Lower lobe of right lung (tissue), 2 donors: ENCODE measurements at regions not wholly inside any gene's neighbourhood (a gene's known extent, or its start where the extent isn't known, plus 50 kb on each side); places are given as distances from the start of the nearest gene placed in this dataset.

Source experiments
- ATAC-seq, 2 donors: fragments of 200-7000 bp; cut with Tn5 transposase; one replicate each; pipeline ENCODE4 v1.9.1; 2020 to 2022; ENCODE audit warnings: mild to moderate bottlenecking in 2 of 2, moderate library complexity in 2 of 2
- DNase-seq: peaks from one replicate; pipeline ENCODE4 v3.0.0-alpha.2; 2020
- H3K27ac ChIP-seq: fragments of 200-600 bp; one replicate; pipeline ENCODE4 v1.8.0; 2022
- H3K27me3 ChIP-seq: fragments of 200-600 bp; one replicate; pipeline ENCODE4 v1.8.0; 2022; ENCODE audit warnings: low read depth
- H3K36me3 ChIP-seq: fragments of 200-600 bp; one replicate; pipeline ENCODE4 v1.8.0; 2022; ENCODE audit warnings: mild to moderate bottlenecking
- H3K4me1 ChIP-seq: fragments of 200-600 bp; one replicate; pipeline ENCODE4 v1.8.0; 2022
- H3K4me3 ChIP-seq: fragments of 200-600 bp; one replicate; pipeline ENCODE4 v1.8.0; 2022; ENCODE audit warnings: mild to moderate bottlenecking
- H3K9me3 ChIP-seq: fragments of 200-600 bp; one replicate; pipeline ENCODE4 v1.8.0; 2022
- CTCF ChIP-seq: fragments of 200-600 bp; IDR thresholded peaks from one replicate; pipeline ENCODE4 v1.8.0; 2022; ENCODE audit warnings: antibody characterized with exemption, mild to moderate bottlenecking
- intact Hi-C: fragments of 100-400 bp; cut with DNase I; formaldehyde crosslinking; loops from one replicate; pipeline ENCODE4 v1.11.0; 2022
- donor health status: DM: no; HTN: yes; CAD: no; lungs with severe emphysema.

DNA sequence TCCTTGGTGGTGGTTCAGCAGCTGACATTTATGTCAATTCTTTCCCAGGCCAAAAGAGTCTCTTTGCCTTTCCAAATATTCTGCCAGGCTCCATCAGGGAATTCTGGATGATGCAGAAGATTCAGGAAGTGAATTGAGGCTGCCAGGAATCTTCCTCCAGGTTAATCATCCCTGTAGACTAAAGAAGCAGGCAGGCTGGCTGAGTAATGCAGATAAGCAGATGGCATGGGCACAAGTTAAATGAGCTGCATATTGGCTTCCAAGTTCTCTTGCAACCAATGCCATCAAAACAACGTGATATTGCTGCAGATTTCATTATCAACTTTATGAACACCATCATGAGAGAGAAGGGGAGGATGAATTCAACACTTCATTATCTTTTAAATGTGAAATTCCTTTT, 324.5 kb downstream of the KCNN2 start:
- DNase-seq (no peak), ATAC-seq (no peak)
- H3K27me3 ChIP-seq: no peaks in the 10 kb centered on the region
- H3K27ac ChIP-seq: no peak overlapping the region
- TF ChIP-seq CTCF: no peak
- no peaks in the 10 kb centered on the region for H3K4me1 ChIP-seq
- H3K36me3 ChIP-seq: no peaks in the 10 kb centered on the region
- intact Hi-C loops: no loop called here
- H3K9me3 ChIP-seq: no peaks in the 10 kb centered on the region
- H3K4me3 ChIP-seq: no peak overlapping the region

DNA sequence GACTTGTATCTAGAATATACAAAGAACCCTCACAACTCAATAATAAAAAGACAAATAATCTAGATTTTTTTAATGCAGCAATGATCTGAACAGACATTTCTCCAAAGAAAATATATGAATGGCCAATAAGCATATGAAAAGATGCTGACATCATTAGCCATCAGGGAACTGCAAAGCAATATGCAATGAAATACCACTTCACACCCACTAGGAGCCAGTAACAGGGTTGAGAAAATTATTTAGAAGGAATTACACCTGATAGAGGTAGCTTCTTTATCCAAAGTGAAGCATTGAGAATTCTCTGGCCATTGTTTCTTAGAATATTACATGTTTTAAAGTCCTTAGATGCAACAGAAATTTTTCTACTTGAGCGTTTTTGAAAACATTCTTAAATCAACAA, 316.9 kb downstream of the KCNN2 start:
- intact Hi-C loops: no loop called here
- Histone ChIP-seq H3K36me3 (no peaks in the 10 kb centered on the region), H3K27me3 (no peaks in the 10 kb centered on the region), H3K4me3 (no peak overlapping the region), H3K9me3 (no peaks in the 10 kb centered on the region), H3K27ac (no peak overlapping the region), H3K4me1 (no peaks in the 10 kb centered on the region)
- ATAC-seq (no peak), DNase-seq (no peak)
- no peak for TF ChIP-seq CTCF

DNA sequence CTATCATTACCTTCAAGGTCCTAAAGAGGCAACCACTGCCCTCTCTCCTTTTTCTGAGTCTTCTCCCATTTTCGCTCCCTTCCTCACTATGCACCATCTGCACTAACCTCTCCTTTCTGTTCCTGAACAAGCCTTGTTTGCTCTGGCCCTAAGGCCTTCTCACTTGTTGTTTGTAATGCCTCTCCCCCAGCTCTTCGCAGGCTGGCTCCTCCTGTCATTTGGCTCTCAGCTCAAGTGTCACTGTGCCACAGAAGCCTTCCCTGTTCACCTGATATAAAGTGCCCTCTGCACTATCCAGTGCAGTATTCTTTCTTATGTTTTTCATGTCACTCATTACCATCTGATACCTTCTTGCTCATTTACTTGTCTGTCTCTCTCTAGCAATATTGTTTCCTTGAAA, 303.7 kb downstream of the KCNN2 start:
- intact Hi-C loops: no loop called here
- H3K27ac ChIP-seq: no peak overlapping the region
- no peaks in the 10 kb centered on the region for H3K4me1 ChIP-seq
- no peaks in the 10 kb centered on the region for H3K27me3 ChIP-seq
- no peak overlapping the region for H3K4me3 ChIP-seq
- H3K9me3 ChIP-seq: no peaks in the 10 kb centered on the region
- no peak for TF ChIP-seq CTCF
- no peaks in the 10 kb centered on the region for H3K36me3 ChIP-seq
- DNase-seq (no peak), ATAC-seq (peak in 1 of 2 donors; percentile 27)

- TF ChIP-seq CTCF: no peak
- Histone ChIP-seq H3K27me3 (no peaks in the 10 kb centered on the region), H3K27ac (no peak overlapping the region), H3K4me3 (no peak overlapping the region), H3K36me3 (no peaks in the 10 kb centered on the region), H3K4me1 (no peaks in the 10 kb centered on the region), H3K9me3 (no peaks in the 10 kb centered on the region)
- ATAC-seq: no peak
- intact Hi-C loops: no loop called here
- no peak for DNase-seq
Measured at GRCh38 chr5:114660791-114661190, 298.9 kb downstream of the KCNN2 start.

DNA sequence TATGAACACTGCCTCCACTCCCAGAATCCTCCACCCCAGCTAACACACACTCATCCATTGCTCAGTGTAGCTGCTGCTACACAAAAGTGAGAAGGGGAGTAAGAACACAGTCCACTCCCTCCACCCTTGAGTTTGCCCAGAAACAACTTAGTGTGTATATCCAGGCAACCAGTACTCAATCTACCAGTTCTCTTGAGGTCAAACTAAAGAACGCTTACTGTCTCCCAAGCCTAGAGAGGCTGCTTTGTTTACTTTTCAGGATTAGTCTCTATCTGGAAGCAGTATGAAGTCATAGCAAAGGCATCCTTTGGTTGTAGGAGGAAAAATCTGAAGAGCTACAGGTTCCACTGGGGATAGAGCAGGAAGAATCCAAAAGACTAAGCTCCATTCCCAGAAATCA, 296.3 kb downstream of the KCNN2 start:
- H3K27ac ChIP-seq: peak overlapping the region; percentile 43
- TF ChIP-seq CTCF: no peak
- DNase-seq (no peak), ATAC-seq (peak; percentile 87 to 88)
- no peak overlapping the region for H3K4me3 ChIP-seq
- no peaks in the 10 kb centered on the region for H3K4me1 ChIP-seq
- no peaks in the 10 kb centered on the region for H3K36me3 ChIP-seq
- H3K9me3 ChIP-seq: no peaks in the 10 kb centered on the region
- no peaks in the 10 kb centered on the region for H3K27me3 ChIP-seq
- intact Hi-C loops: no loop called here
